RWPE2 (cell line): ENCODE measurements at regions not wholly inside any gene's neighbourhood (a gene's known extent, or its start where the extent isn't known, plus 50 kb on each side); places are given as distances from the start of the nearest gene placed in this dataset.

ENCODE experiments used
- ATAC-seq: fragments of 200-7000 bp; cut with Tn5 transposase; 3 replicates; pipeline ENCODE4 v1.9.1; 2021; ENCODE audit warnings: low read depth
- DNase-seq: peaks from one replicate; pipeline ENCODE4 v3.0.0-alpha.2; 2020; ENCODE audit warnings: low spot score
- H3K27ac ChIP-seq: fragments of 450-650 bp; 2 replicates; pipeline ENCODE4 v1.5.1; 2017; ENCODE audit warnings: mild to moderate bottlenecking; ENCODE audit not compliant: poor library complexity, severe bottlenecking
- H3K27me3 ChIP-seq: fragments of 250-450 bp; sonication (Bioruptor Pico); 2 replicates; pipeline ENCODE4 v1.5.1; 2021; ENCODE audit warnings: mild to moderate bottlenecking, moderate library complexity; ENCODE audit not compliant: insufficient read depth, poor library complexity, severe bottlenecking
- H3K36me3 ChIP-seq: fragments of 250-450 bp; sonication (Bioruptor Pico); 2 replicates; pipeline ENCODE4 v1.5.1; 2020; ENCODE audit warnings: low read depth, mild to moderate bottlenecking, moderate library complexity
- H3K4me1 ChIP-seq: fragments of 250-450 bp; sonication (Bioruptor Pico); 2 replicates; pipeline ENCODE4 v1.5.1; 2021; ENCODE audit warnings: mild to moderate bottlenecking, moderate library complexity; ENCODE audit not compliant: insufficient read depth, poor library complexity, severe bottlenecking
- H3K4me3 ChIP-seq: fragments of 250-450 bp; sonication (Bioruptor Pico); 2 replicates; pipeline ENCODE4 v1.5.1; 2021; ENCODE audit warnings: mild to moderate bottlenecking, moderate library complexity; ENCODE audit not compliant: severe bottlenecking
- H3K9me3 ChIP-seq: fragments of 250-450 bp; sonication (Bioruptor Pico); 2 replicates; pipeline ENCODE4 v1.5.1; 2021; ENCODE audit warnings: mild to moderate bottlenecking, moderate library complexity; ENCODE audit not compliant: severe bottlenecking
- CTCF ChIP-seq: fragments of 450-650 bp; IDR thresholded peaks from one replicate; pipeline ENCODE4 v1.5.1; 2017; ENCODE audit warnings: mild to moderate bottlenecking, moderate library complexity; ENCODE audit not compliant: poor library complexity, severe bottlenecking

GRCh38 chr4:126202226-126202625, 887.5 kb downstream of the FAT4 start:
- no peak overlapping the region for H3K4me3 ChIP-seq
- TF ChIP-seq CTCF, result no peak
- no peak overlapping the region for H3K27ac ChIP-seq
- no peak for ATAC-seq
- H3K36me3 ChIP-seq, result no peaks in the 10 kb centered on the region
- no peak for DNase-seq
- H3K9me3 ChIP-seq, result no peaks in the 10 kb centered on the region
- H3K4me1 ChIP-seq, result no peaks in the 10 kb centered on the region
- no peaks in the 10 kb centered on the region for H3K27me3 ChIP-seq

GRCh38 chr4:126207910-126208309, 893.2 kb downstream of the FAT4 start:
- Histone ChIP-seq H3K4me3 (no peak overlapping the region), H3K27ac (no peak overlapping the region), H3K36me3 (no peaks in the 10 kb centered on the region), H3K9me3 (no peaks in the 10 kb centered on the region), H3K4me1 (no peaks in the 10 kb centered on the region), H3K27me3 (no peaks in the 10 kb centered on the region)
- no peak for TF ChIP-seq CTCF
- ATAC-seq (no peak), DNase-seq (no peak)

- ATAC-seq (no peak), DNase-seq (no peak)
- no peaks in the 10 kb centered on the region for H3K9me3 ChIP-seq
- H3K4me3 ChIP-seq, result no peak overlapping the region
- TF ChIP-seq CTCF, result no peak
- no peaks in the 10 kb centered on the region for H3K36me3 ChIP-seq
- no peaks in the 10 kb centered on the region for H3K4me1 ChIP-seq
- no peaks in the 10 kb centered on the region for H3K27me3 ChIP-seq
- H3K27ac ChIP-seq, result no peak overlapping the region
Observed at GRCh38 chr4:126209147-126209546, 894.4 kb downstream of the FAT4 start.

GRCh38 chr4:126213996-126214395, 899.2 kb downstream of the FAT4 start:
- DNase-seq (no peak), ATAC-seq (peak; percentile 12; the same call in 1 of the 3 replicates)
- H3K4me1 ChIP-seq, result no peaks in the 10 kb centered on the region
- no peaks in the 10 kb centered on the region for H3K9me3 ChIP-seq
- no peak overlapping the region for H3K4me3 ChIP-seq
- no peaks in the 10 kb centered on the region for H3K27me3 ChIP-seq
- H3K27ac ChIP-seq, result no peak overlapping the region
- no peak for TF ChIP-seq CTCF
- no peaks in the 10 kb centered on the region for H3K36me3 ChIP-seq

- Histone ChIP-seq H3K4me1 (no peaks in the 10 kb centered on the region), H3K9me3 (no peaks in the 10 kb centered on the region), H3K27me3 (no peaks in the 10 kb centered on the region), H3K4me3 (no peak overlapping the region), H3K36me3 (no peaks in the 10 kb centered on the region), H3K27ac (no peak overlapping the region)
- no peak for DNase-seq
- ATAC-seq, result no peak
- TF ChIP-seq CTCF, result no peak
Observed at GRCh38 chr4:126215759-126216158, 901.0 kb downstream of the FAT4 start.
